GM12892 (cell line): ENCODE measurements at regions not wholly inside any gene's neighbourhood (a gene's known extent, or its start where the extent isn't known, plus 50 kb on each side); places are given as distances from the start of the nearest gene placed in this dataset.

Experiments used
- DNase-seq: peaks from one replicate; pipeline ENCODE4 v3.0.0; 2011; ENCODE audit not compliant: insufficient read length
- FAIRE-seq: peaks from 2 replicates; lab custom pipeline; 2011; peaks lifted over from hg19 to GRCh38; lab: Jason Lieb, UNC
- POLR2A ChIP-seq: IDR thresholded peaks from 2 replicates; pipeline ENCODE4 v1.6.1; 2011; ENCODE audit warnings: low read depth, low read length, control low read depth
- POLR2AphosphoS5 ChIP-seq: IDR thresholded peaks from 2 replicates; pipeline ENCODE4 v1.6.1; 2011; ENCODE audit warnings: low read depth, low read length, control low read depth
- TAF1 ChIP-seq: IDR thresholded peaks from 2 replicates; pipeline ENCODE4 v1.6.1; 2011; ENCODE audit warnings: low read depth, mild to moderate bottlenecking, control low read depth, low read length, borderline replicate concordance

- FAIRE-seq: no peak
- TF ChIP-seq TAF1 (no peak), POLR2A (no peak), POLR2AphosphoS5 (no peak)
- DNase-seq: no peak
Measured at GRCh38 chr18:61741881-61742454, 150.8 kb downstream of the RNF152 start.

- FAIRE-seq (no peak), DNase-seq (no peak)
- no peak for TF ChIP-seq POLR2AphosphoS5
- no peak for TF ChIP-seq POLR2A
- TF ChIP-seq TAF1: no peak
Measured at GRCh38 chr18:61738488-61738887, 154.3 kb downstream of the RNF152 start.

GRCh38 chr18:61738042-61738441 lies 154.8 kb downstream of the RNF152 start:
- no peak for FAIRE-seq
- no peak for DNase-seq
- no peak for TF ChIP-seq POLR2AphosphoS5
- no peak for TF ChIP-seq POLR2A
- TF ChIP-seq TAF1: no peak

- TF ChIP-seq TAF1 (no peak), POLR2A (no peak), POLR2AphosphoS5 (no peak)
- FAIRE-seq (no peak), DNase-seq (no peak)
Measured at GRCh38 chr18:61736133-61736532, 156.7 kb downstream of the RNF152 start.

- DNase-seq (no peak), FAIRE-seq (no peak)
- no peak for TF ChIP-seq TAF1
- TF ChIP-seq POLR2AphosphoS5: no peak
- no peak for TF ChIP-seq POLR2A
Measured at GRCh38 chr18:61735564-61736102, 157.2 kb downstream of the RNF152 start.

DNA sequence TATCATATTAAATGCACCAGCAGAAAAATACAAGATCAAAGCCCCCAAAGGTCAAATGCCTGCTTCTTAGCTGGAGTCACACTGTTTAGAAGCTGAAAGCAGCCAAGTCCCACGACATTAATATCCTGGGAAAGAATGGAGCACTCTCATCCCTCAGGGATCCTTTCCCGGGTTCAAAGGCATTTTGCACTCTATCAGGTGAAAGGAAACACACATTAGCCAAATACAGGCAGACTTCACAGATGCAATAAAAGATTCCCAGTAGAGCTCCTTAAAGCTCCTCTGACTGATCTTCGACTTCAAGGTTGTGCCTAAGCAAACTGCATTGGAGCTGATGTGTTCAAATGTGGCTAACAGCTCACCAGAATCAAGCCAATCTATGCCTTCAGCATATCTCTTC lies 158.4 kb downstream of the RNF152 start:
- FAIRE-seq (no peak), DNase-seq (no peak)
- TF ChIP-seq POLR2A: no peak
- TF ChIP-seq TAF1: no peak
- TF ChIP-seq POLR2AphosphoS5: no peak

DNA sequence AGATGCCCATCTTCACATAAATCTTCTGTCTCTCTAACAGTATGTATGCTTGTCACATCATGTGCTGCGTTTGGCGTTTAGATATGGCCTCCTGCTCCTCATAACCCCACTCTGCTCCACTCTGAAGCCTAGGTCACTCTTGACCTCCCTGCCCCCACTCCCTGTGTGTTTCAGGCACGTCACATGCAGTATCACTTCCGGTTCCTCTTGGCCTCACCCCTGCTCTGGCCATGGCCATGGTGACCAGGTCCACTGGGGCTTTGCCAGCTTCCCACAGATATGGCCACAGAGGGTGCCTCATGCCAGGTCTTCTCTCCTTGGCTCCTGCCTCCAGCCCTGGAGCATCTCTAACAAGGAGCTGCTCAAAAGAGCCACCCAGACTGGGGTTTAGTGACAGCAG lies 160.0 kb downstream of the RNF152 start:
- DNase-seq: no peak
- no peak for FAIRE-seq
- TF ChIP-seq POLR2AphosphoS5 (no peak), POLR2A (no peak), TAF1 (no peak)

DNA sequence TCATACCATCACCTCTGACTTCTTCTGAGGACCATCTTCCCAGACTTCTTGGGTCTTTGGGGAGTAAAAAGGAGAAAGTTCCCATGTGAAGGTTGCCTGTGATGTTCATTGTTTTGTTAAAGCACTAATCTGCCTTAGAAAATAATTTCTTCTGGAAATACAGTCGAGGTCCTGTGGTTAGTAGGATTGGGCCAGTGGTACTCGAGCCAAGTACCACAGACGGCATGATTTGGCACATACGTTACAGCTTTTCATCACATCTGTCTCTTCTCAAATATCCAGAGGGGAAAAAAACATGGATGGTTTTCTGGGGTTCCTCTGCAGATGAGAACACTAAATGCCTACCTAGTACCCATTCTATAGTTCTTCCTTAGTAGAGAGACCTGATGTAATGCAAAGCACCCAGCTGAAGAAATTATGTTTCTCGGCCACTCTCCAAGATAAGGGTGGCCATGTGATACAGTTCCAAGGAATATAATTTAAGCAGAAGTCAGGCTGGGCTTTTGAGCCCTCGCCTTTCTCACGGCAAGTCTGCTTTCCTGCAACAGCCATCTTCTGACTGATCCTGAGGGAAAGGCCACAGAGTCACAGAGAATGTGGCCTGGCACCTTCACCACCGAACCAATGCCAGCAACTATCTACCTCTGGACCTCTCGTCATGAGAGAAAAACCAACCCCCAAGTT lies 161.0 kb downstream of the RNF152 start:
- TF ChIP-seq POLR2AphosphoS5 (no peak), POLR2A (no peak), TAF1 (no peak)
- FAIRE-seq (no peak), DNase-seq (no peak)

- TF ChIP-seq POLR2A (no peak), TAF1 (no peak), POLR2AphosphoS5 (no peak)
- DNase-seq (no peak), FAIRE-seq (no peak)
Measured at GRCh38 chr18:61731178-61731577, 161.6 kb downstream of the RNF152 start.

DNA sequence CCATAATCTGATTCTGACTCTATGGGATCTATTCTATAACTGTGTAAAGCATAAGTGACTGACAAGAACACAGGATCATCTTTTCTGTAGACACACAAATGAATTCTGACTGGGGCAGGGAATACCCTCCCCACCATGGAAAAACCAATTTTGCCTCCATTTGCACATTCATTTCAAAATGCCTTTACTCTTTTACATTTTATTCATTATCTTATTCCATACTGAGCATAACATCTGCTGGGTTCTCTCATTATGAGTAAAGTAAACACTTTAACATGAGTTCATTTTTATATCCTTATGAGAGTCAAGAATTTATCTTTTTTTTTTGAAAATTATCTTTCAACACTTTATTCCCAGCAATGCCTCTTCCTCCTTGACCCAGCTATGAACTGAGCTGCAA lies 163.5 kb downstream of the RNF152 start:
- TF ChIP-seq POLR2A (no peak), TAF1 (no peak), POLR2AphosphoS5 (no peak)
- FAIRE-seq (no peak), DNase-seq (no peak)

GRCh38 chr18:61727241-61728193 lies 165.3 kb downstream of the RNF152 start:
- no peak for FAIRE-seq
- no peak for DNase-seq
- TF ChIP-seq POLR2A (no peak), POLR2AphosphoS5 (no peak), TAF1 (no peak)

GRCh38 chr18:61724532-61724931 lies 168.3 kb downstream of the RNF152 start:
- FAIRE-seq: no peak
- no peak for DNase-seq
- TF ChIP-seq POLR2AphosphoS5 (no peak), TAF1 (no peak), POLR2A (no peak)

GRCh38 chr18:61722247-61722646 lies 170.6 kb downstream of the RNF152 start:
- DNase-seq: no peak
- FAIRE-seq: no peak
- TF ChIP-seq POLR2AphosphoS5 (no peak), TAF1 (no peak), POLR2A (no peak)
